Erythroblast (primary cell): ENCODE measurements at regions not wholly inside any gene's neighbourhood (a gene's known extent, or its start where the extent isn't known, plus 50 kb on each side); places are given as distances from the start of the nearest gene placed in this dataset.

Source experiments
- GATA1 ChIP-seq: IDR thresholded peaks from 2 replicates; pipeline ENCODE4 v1.6.1; 2011; ENCODE audit warnings: low read depth, mild to moderate bottlenecking, control low read depth, low read length, moderate library complexity
- POLR2A ChIP-seq: IDR thresholded peaks from 2 replicates; pipeline ENCODE4 v1.6.1; 2011; ENCODE audit warnings: mild to moderate bottlenecking, low read length

GRCh38 chr10:108655057-108655456 is 1268.3 kb downstream of the XPNPEP1 start:
- no peak for TF ChIP-seq POLR2A
- no peak for TF ChIP-seq GATA1
